Endothelial cell of umbilical vein (primary cell): ENCODE measurements at regions not wholly inside any gene's neighbourhood (a gene's known extent, or its start where the extent isn't known, plus 50 kb on each side); places are given as distances from the start of the nearest gene placed in this dataset.

Experiments
- BruUV-seq: library from RNA; stranded (reverse); fragments of 400-500 nt; replicated peaks from 2 replicates; lab custom pipeline; 2021; lab: Mats Ljungman, UMichigan
- CTCF ChIA-PET: fragments of 300-600, 350-600 bp; sonication (Branson Sonifier 250); formaldehyde crosslinking; loops from one replicate; lab custom pipeline; 2021; ENCODE audit warnings: antibody characterized with exemption, inconsistent platforms; lab: Charles Lee
- POLR2A ChIA-PET: fragments of 300-600, 350-600 bp; sonication (Branson Sonifier 250); formaldehyde crosslinking; loops from one replicate; lab custom pipeline; 2021; ENCODE audit warnings: antibody characterized with exemption, inconsistent platforms; lab: Charles Lee
- DNase-seq: peaks from one replicate; pipeline ENCODE4 v3.0.0-alpha.2; 2011; ENCODE audit warnings: low read depth, low spot score
- FAIRE-seq: peaks from 2 replicates; lab custom pipeline; 2011; peaks lifted over from hg19 to GRCh38; lab: Jason Lieb, UNC
- H2AFZ ChIP-seq: 2 replicates; pipeline ENCODE4 v1.6.0; 2012; ENCODE audit warnings: low read depth, low read length, control low read depth, inconsistent platforms
- H3K27ac ChIP-seq: 2 replicates; pipeline ENCODE4 v1.5.1; 2011; ENCODE audit warnings: low read depth, mild to moderate bottlenecking, control low read depth, low read length, moderate library complexity; ENCODE audit not compliant: insufficient read depth
- H3K27me3 ChIP-seq, 2 experiments: 2 replicates each; pipeline versions ENCODE4 v1.6.0 to v1.6.1; 2011; ENCODE audit warnings: low read length in 2 of 2, mixed read lengths in 1 of 2; ENCODE audit not compliant: control insufficient read depth in 2 of 2, insufficient read depth in 2 of 2
- H3K36me3 ChIP-seq, 2 experiments: 2 replicates in 1 of 2; 3 replicates in 1 of 2; pipeline ENCODE4 v1.5.1; 2011; ENCODE audit warnings: low read length in 2 of 2, mild to moderate bottlenecking in 1 of 2, moderate library complexity in 1 of 2; ENCODE audit not compliant: control insufficient read depth in 2 of 2, insufficient read depth in 2 of 2; ENCODE audit errors: extremely low read depth in 1 of 2
- H3K4me1 ChIP-seq: 3 replicates; pipeline ENCODE4 v1.5.1; 2011; ENCODE audit warnings: mild to moderate bottlenecking, low read length; ENCODE audit not compliant: control insufficient read depth, insufficient read depth; ENCODE audit errors: extremely low read depth
- H3K4me2 ChIP-seq: 2 replicates; pipeline ENCODE4 v1.6.1; 2011; ENCODE audit warnings: low read length, control low read depth, mixed read lengths; ENCODE audit not compliant: insufficient read depth
- H3K4me3 ChIP-seq, 3 experiments: fragments of 200-600 bp in 1 of 3; sonication (generic), shearing (Covaris generic) in 1 of 3; replicated peaks in 1 of 3; 2 replicates each; pipeline ENCODE4 v1.5.1; 2011 to 2016; ENCODE audit warnings: control low read depth in 3 of 3, low read length in 3 of 3, mild to moderate bottlenecking in 2 of 3, inconsistent platforms in 1 of 3, low read depth in 1 of 3, moderate library complexity in 1 of 3; ENCODE audit not compliant: insufficient read depth in 1 of 3
- H3K79me2 ChIP-seq: 2 replicates; pipeline ENCODE4 v1.6.0; 2012; ENCODE audit warnings: low read length, inconsistent platforms; ENCODE audit not compliant: control insufficient read depth, insufficient read depth
- H3K9ac ChIP-seq: replicated peaks from 2 replicates; pipeline ENCODE3; 2011; ENCODE audit warnings: low read length, control low read depth; ENCODE audit not compliant: insufficient read depth; ENCODE audit errors: extremely low read depth
- H3K9me1 ChIP-seq: replicated peaks from 3 replicates; pipeline ENCODE4 v1.6.0; 2011; ENCODE audit warnings: mild to moderate bottlenecking, low read length; ENCODE audit not compliant: control insufficient read depth, insufficient read depth; ENCODE audit errors: extremely low read depth
- H3K9me3 ChIP-seq: replicated peaks from 2 replicates; pipeline ENCODE4 v1.5.1; 2012; ENCODE audit warnings: low read length, inconsistent platforms; ENCODE audit not compliant: control insufficient read depth, insufficient read depth
- H4K20me1 ChIP-seq: replicated peaks from 2 replicates; pipeline ENCODE3; 2011; ENCODE audit warnings: mild to moderate bottlenecking, low read length; ENCODE audit not compliant: control insufficient read depth, insufficient read depth; ENCODE audit errors: extremely low read depth
- CTCF ChIP-seq, 2 donors: IDR thresholded peaks; 1 replicate in 1 of 2; 2 replicates in 1 of 2; pipeline ENCODE4 v1.5.1; 2011; ENCODE audit warnings: low read length in 2 of 2, mild to moderate bottlenecking in 2 of 2, moderate library complexity in 2 of 2, control low read depth in 1 of 2, inconsistent platforms in 1 of 2, low read depth in 1 of 2; ENCODE audit not compliant: insufficient read depth in 1 of 2; ENCODE audit errors: extremely low read depth in 1 of 2
- EZH2 ChIP-seq: IDR thresholded peaks from 2 replicates; pipeline ENCODE4 v1.6.1; 2012; ENCODE audit warnings: borderline replicate concordance, low read depth, mild to moderate bottlenecking, moderate library complexity, low read length, inconsistent platforms; ENCODE audit not compliant: severe bottlenecking
- MYC ChIP-seq: IDR thresholded peaks from one replicate; pipeline ENCODE4 v1.6.1; 2011; ENCODE audit warnings: mild to moderate bottlenecking, low read depth, low read length
- POLR2A ChIP-seq: IDR thresholded peaks from 2 replicates; pipeline ENCODE4 v1.6.1; 2012; ENCODE audit warnings: low read depth, mild to moderate bottlenecking, control low read depth, low read length
- POLR2AphosphoS5 ChIP-seq: IDR thresholded peaks from 2 replicates; pipeline ENCODE4 v1.6.1; 2012; ENCODE audit warnings: low read depth, mild to moderate bottlenecking, control low read depth, low read length, moderate library complexity; ENCODE audit not compliant: insufficient read depth
- dilution Hi-C: fragments of 300-500 bp; cut with MboI; formaldehyde crosslinking; loops from one replicate; pipeline ENCODE4 v1.15.0; 2019; ENCODE audit warnings: low sequenced_read_pairs; ENCODE audit not compliant: extremely low pct_ligation_motif_present
- intact Hi-C: fragments of 100-400 bp; cut with micrococcal nuclease; formaldehyde crosslinking; loops from one replicate; pipeline ENCODE4 v1.10.0; 2022

DNA sequence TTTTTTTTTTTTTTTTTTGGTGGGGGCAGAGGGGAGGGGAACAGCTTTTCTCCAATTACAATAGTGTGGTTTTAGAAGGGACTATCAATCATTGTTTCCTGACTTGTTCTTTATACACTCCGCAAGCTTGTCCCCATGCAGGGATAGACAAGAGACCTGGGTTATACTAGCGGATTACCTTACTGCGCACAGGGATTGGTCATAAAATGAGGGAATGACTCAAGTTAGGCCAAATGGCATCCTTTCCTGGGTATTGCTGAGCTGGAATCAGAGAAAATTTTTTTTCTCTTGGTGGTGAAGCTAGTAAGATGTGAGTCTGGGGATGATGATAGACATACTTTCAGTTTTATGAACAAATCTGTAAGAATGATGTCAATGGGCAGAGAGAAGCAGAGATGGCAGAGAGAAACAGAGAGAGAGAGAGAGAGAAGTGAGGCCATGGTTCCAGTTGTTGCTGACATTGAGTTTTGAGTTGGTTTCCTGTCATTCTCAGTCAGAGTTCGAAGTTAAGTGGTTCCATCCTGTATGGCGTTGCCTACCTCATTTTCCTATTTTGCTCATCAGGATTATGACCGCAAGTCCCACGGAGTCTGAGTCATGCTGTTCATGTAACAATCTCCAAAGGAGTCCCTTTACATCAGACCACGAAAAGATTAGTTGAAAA, 59.1 kb upstream of the OTOGL start:
- CTCF ChIA-PET = interaction anchor here (0.7 to 1.2 kb wide), 3 partner anchors 11 to 16 kb away, joined by 3 to 4 read pairs (median 3); no protein-coding TSS in a partner anchor
- BruUV-seq = no TSS peak

DNA sequence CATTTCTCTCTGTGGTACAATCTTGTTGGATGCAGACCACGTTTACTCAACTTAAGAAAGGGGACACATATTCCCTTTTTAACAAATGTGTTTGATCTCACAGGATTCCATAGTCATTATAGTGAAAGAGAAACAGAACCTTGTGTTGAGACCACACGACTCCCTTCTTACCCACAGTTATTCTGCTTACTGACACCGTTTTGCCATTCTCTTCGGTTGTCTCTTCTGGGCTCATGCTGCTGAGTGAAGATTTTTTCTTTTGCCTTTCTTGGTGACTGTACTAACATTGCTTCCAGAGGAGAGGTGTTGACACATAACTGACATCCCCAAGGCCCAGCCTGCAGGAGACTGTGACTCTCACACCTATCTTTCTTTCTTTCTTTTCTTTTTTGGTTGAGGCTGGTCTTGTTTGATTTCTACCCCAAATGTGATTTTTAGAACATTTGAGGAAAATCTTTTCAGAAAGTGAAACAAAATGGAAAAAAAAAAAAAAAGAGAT, 61.2 kb upstream of the OTOGL start:
- H3K27ac ChIP-seq = no peak overlapping the region
- H3K4me1 ChIP-seq = peaks cover 8% of the 10 kb centered on the region
- POLR2A ChIA-PET = no interaction called here
- H3K9me3 ChIP-seq = no peaks in the 10 kb centered on the region
- no peak overlapping the region for H3K4me2 ChIP-seq
- H3K9ac ChIP-seq = no peak overlapping the region
- intact Hi-C loops (no loop called here), dilution Hi-C loops (no loop called here)
- no peaks in the 10 kb centered on the region for H3K36me3 ChIP-seq
- FAIRE-seq = no peak
- H2AFZ ChIP-seq = no peak overlapping the region
- no peaks in the 10 kb centered on the region for H4K20me1 ChIP-seq
- H3K79me2 ChIP-seq = no peaks in the 10 kb centered on the region
- no peaks in the 10 kb centered on the region for H3K27me3 ChIP-seq
- BruUV-seq = no TSS peak
- no peak overlapping the region for H3K4me3 ChIP-seq
- CTCF ChIA-PET = no interaction called here
- TF ChIP-seq POLR2AphosphoS5 = no peak
- TF ChIP-seq CTCF (IDR thresholded peaks at IDR 0.05; ENCODE audit: extremely low read depth in 1 of 2, insufficient read depth in 1 of 2, low read depth in 1 of 2, low read length in 2 of 2) = no peak
- H3K9me1 ChIP-seq = no peaks in the 10 kb centered on the region
- DNase-seq = no peak

More for the DNA sequence above, 59.1 kb upstream of the OTOGL start:
- intact Hi-C loops = no loop called here
- Histone ChIP-seq H3K9ac (no peak overlapping the region), H3K9me1 (no peaks in the 10 kb centered on the region), H4K20me1 (no peaks in the 10 kb centered on the region), H2AFZ (no peak overlapping the region), H3K36me3 (no peaks in the 10 kb centered on the region), H3K9me3 (no peaks in the 10 kb centered on the region), H3K79me2 (no peaks in the 10 kb centered on the region), H3K27ac (no peak overlapping the region), H3K4me2 (no peak overlapping the region), H3K4me3 (no peak overlapping the region), H3K27me3 (no peaks in the 10 kb centered on the region), H3K4me1 (peaks cover 13% of the 10 kb centered on the region)
- dilution Hi-C loops = no loop called here
- FAIRE-seq (no peak), DNase-seq (no peak)
- TF ChIP-seq EZH2 (no peak), MYC (no peak), POLR2A (no peak)
- POLR2A ChIA-PET = no interaction called here
